H1 (cell line): ENCODE measurements at regions not wholly inside any gene's neighbourhood (a gene's known extent, or its start where the extent isn't known, plus 50 kb on each side); places are given as distances from the start of the nearest gene placed in this dataset.

Source experiments
- CBX5 ChIP-seq: fragments of 300-800, 300-1000 bp; sonication (generic); IDR thresholded peaks from 2 replicates; pipeline ENCODE4 v1.7.1; 2016; ENCODE audit warnings: antibody characterized with exemption, low read length, low read depth
- SP1 ChIP-seq: IDR thresholded peaks from 2 replicates; pipeline ENCODE4 v1.6.1; 2011; ENCODE audit warnings: low read depth, low read length

DNA sequence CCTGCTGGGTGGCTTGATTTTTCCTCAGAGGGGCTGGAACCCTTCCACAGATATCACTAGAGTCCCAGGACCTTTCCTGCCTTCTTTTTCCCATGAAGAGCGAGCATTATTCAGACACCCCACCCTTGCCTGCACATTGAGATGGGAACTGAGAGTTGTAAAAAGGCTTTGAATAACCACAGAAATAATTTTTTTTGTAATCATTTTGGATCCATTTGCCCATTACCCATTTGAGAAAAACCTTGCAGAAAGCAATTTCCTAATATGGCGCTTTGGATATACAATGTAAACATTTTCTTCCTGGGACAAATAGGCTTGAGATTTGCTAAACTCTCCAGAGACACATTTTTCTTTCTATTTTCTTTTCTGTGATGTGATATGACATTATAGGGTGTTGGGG lies 250.6 kb downstream of the MSRB3 start (continued):
- TF ChIP-seq CBX5: no peak
- no peak for TF ChIP-seq SP1
